HG03095 (cell line): ENCODE measurements at regions not wholly inside any gene's neighbourhood (a gene's known extent, or its start where the extent isn't known, plus 50 kb on each side); places are given as distances from the start of the nearest gene placed in this dataset.
"Not testable (repeated sequence)": the region's sequence is repeated elsewhere in the genome, so short reads cannot be mapped to it uniquely, and the experiment has no call there.

Experiments
- ATAC-seq: cut with Tn5 transposase; IDR thresholded peaks from one replicate; pipeline ENCODE4 v1.9.1; 2021; ENCODE audit warnings: moderate library complexity; ENCODE audit not compliant: unreplicated experiment

DNA sequence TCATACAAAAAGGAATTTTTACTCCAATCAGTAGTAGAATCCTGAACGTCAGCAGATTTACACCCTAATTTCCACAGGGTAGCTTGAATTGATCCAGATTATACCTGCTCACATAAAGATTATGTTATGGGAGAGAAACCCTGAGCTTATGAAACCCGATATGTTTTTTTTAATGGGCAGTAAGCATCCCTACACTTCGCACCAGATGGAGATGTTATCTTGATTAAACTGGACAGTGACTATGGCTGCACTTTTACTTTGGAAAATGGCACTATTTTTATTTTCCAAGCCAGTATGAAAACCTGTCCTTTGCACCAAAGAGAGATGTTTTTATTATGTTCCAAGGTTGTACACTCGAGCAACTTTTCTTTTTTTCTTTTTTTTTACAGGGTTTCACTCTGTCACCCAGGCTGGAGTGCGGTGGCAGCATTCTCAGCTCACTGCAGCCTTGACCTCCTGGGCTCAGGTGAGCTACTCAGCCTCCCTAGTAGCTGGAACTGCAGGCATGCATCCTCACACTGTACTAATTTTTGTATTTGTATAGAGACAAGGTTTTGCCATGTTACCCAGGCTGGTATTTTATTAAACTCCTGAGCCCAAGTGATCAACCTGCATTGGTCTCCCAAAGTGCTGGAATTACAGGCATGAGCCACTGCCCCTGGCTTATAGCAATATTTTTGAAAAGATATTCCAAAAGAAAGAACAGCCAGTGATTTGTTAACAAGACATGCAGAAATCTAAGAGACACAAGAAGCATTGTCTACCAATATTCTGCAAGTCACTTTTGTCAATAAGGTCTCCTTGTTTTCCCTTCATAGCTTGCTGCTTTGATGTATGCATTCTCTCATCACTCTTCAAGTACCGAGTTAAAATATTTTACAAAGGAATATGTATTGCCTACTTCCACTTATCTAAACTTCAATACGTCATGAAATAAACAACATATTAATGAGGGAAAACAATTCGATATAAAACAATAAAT, 1412.6 kb downstream of the ZPLD1 start:
- ATAC-seq = no peak

DNA sequence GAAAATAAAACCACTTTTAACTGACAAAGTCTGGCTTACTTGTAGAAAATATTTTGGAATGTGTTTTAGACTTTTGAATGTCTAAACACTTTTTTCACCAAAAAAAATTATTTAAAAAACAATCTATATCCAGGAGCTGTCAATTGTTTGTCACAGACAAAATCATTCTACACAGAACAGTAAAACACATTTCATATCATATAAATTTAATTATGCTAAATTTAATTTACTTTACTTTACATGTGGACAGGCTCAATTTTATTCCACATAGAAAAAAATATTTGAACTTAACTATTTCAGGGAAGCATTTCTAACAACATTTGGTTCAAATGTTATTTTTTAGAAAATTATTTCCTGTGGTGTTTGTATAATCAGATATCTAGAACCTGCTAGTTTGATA, 1417.0 kb downstream of the ZPLD1 start:
- ATAC-seq = no peak

DNA sequence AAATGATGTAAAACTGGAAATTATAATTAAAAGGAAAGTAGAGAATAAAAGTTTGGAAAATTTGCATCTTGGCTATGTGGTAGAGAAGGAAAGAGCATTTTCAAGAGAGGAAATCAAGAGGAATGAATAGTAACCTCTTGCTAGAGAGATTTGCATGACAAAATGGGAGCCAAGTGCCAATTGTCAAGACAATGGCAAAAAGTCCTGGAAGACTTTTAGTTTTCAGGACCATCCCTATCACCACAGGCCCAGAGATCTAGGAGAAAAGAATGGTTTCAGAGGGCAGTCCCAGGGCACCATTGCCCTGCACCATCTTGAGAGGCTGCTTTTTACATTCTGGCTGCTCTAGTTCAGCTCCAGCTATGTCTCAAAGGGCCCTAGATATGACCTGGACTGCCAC, 1427.6 kb downstream of the ZPLD1 start:
- ATAC-seq = no peak

DNA sequence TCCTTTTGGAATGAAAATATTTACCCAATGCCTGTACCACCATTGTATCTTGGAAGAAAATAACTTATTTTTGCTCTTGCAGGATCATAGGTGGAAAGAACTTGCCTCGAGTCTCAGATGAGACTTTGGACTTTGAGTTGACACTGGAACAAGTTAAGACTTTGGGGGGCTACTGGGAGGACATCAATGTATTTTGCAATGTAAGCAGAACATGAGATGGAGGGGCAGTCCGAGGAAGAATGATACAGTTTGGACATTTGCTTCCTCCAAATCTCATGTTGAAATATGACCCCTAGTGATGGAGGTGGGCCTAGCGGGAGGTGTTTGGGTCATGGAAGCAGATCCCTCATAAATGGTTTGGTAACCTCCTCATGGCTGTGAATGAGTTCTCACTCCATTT, 1428.6 kb downstream of the ZPLD1 start:
- no peak for ATAC-seq

DNA sequence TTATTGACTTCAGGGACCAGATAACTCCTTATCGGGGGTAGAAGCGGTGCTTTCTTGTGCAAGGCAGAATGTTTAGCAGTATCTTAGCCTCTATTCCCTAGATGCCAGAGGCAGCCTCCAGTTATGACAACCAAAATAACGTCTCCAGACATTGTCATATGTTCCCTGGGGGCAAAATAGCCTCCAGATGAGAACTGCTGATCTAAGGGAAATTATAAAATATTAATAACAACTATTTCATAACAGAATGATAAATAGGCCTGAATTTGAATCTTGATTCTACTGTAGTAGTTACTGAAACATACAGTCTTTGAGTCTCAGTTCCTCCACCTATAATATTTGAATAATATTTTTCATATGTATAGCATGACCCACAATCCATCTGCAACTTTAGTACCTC, 1431.3 kb downstream of the ZPLD1 start:
- no peak for ATAC-seq

DNA sequence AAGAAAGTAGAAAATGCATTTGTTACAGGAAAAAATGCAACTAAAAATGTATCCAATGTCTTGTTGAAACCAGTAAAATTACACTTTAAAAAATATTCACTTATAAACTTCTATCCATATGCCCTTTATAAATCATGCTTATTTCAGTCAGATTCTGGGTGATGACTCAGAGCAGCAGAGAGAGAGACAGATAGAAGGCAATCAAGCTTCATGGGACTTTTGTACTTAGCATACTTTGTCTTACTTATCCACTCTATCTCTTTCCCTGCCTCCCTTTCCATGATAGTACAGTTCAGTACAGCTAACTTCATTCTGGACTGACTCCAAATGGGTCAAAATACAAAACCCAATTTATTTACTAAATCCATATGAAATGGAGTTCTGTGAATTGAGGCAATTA, 1438.2 kb downstream of the ZPLD1 start:
- no peak for ATAC-seq

DNA sequence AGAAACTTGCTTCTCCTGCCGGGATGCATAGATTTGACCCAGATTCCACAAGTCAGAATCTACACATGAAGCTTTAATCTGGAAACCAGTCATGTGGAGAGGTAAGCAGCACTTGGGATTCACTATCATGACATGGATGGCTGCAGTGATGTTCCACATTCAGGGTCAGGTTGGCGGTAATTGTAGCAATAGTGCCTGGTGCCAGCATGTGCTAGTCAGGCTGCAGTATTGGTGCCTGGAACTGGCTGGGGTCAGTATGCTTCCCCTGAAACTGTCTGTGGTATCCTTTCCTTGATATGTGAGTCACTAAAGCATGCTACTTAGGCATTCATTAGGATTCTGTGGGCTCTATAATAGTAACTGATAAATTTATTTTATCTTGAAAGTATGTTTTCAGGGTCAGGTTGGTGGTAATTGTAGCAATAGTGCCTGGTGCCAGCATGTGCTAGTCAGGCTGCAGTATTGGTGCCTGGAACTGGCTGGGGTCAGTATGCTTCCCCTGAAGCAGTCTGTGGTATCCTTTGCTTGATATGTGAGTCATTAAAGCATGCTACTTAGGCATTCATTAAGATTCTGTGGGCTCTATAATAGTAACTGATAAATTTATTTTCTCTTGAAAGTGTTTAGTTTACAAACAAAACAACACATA, 1439.2 kb downstream of the ZPLD1 start:
- no peak for ATAC-seq

DNA sequence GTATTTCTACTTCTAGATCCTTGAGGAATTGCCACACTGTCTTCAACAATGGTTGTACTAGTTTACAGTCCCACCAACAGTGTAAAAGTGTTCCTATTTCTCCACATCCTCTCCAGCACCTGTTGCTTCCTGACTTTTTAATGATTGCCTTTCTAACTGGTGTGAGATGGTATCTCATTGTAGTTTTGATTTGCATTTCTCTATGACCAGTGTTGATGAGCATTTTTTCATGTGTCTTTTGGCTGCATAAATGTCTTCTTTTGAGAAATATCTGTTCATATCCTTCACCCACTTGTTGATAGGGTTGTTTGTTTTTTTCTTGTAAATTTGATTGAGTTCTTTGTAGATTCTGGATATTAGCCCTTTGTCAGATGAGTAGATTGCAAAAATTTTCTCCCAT, 1447.0 kb downstream of the ZPLD1 start:
- ATAC-seq = not testable (repeated sequence)

DNA sequence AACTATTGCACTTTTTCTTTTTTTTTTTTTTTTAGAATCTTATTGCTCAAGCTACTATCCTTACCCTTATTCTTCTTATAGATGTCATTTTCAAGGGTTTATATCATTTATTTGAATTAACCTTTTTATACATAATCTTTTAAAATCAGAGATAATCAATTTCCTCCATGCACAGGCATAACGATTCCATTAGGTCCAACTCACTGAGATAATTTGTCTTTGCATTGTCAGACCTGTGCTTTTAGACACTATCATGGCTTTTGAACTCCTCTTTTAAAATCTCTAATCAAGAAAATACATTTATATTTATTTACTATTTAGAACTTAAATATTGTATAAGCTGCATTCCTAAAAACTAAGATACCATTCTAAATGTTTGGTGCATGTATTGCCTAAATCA, 1454.9 kb downstream of the ZPLD1 start:
- ATAC-seq = no peak

DNA sequence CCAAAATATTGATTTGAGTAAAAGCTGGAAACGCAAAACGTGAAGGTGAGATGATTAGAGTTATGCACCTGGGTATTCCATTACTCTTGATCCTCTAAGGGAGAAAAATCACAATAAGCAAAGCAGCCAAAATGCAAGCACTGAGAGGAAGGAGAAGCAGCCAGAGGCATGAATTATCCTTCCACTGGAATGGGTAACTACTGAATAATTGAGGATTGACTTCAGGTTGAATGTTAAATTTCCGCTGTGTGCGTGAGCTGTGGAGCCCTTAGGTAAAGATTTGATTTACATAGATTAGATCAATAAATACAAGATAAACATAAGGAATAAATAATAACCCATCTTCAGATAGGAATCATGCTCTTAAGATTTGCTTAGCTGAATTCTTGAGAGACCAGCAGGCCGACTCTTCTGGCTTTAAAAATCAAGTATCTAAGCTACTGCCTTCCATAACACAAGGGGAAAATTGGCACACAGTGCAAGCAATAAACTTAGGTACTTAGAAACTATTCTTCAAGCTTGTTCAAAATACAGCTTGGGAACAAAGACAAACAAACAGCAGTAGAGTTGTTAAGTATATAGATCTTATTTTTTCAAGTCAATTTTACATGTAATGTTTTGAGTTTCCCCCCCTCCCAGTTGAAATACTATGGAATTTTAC, 1459.5 kb downstream of the ZPLD1 start:
- ATAC-seq = no peak

DNA sequence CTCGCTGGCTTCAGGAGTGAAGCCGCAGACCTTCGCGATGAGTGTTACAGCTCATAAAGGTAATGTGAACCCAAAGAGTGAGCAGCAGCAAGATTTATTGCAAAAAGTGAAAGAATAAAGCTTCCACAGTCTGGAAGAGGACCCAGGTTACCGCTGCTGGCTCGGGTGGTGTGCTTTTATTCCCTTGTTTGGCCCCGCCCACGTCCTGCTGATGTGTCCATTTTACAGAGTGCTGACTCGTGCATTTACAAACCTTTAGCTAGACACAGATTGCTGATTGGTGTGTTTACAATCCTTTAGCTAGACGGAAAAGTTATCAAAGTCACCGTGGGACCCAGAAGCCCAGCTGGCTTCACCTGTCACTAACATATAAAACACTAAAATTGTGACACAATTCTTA, 1464.5 kb downstream of the ZPLD1 start:
- ATAC-seq = no peak

DNA sequence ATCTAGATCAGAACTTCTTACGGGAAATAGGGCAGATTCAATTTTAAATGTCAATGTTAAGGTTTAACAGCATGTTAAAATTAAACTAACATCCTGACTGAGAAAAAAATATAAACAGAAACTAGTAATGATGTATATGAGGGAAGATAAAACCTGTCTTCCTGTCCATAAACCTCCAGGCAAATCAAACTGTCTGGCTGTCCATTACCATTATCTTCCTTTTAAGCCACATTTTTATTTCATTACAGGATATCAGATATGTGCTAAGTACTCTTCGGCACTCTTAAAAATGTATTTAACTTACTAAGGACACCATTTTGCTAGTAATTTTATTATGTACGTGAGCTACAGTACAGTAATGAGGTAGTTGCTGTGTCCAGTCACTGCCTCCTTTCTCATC, 1461.7 kb upstream of the ALCAM start:
- no peak for ATAC-seq

DNA sequence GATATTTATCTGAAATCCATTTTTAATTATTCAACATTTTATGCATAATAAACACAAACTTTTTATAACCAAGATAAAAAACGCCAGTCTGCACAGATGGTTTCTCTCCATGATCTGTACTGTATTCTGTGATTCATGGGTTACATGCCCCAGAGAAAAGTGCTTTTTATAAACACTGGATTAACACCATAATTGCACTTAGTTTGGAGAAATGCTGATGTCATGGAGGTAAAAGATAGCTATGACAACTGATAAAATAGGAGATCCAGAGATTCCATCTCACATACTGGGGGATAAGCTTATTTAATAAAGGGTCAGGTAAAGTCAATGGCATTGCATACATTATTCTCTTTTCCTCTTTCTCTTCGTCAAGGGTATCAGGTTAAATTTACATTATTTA, 1460.4 kb upstream of the ALCAM start:
- no peak for ATAC-seq

DNA sequence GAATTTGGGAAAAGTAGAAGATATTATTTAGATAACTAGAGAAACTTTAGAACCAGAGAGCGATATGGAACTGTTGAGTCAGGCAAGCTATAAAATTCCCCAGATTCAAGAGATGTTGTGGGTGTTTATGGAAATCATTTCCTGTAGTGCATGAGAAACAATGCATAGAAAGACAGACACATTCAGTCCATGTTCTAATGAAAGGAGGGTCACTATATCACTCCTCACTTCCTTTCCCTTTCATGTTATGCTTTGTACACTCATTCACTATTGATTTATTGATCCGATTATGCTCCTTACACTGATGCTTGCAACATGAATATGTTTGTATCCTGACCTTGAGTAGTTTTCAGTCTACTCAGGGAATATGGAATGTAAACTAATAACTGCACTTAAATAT, 1459.9 kb upstream of the ALCAM start:
- no peak for ATAC-seq

DNA sequence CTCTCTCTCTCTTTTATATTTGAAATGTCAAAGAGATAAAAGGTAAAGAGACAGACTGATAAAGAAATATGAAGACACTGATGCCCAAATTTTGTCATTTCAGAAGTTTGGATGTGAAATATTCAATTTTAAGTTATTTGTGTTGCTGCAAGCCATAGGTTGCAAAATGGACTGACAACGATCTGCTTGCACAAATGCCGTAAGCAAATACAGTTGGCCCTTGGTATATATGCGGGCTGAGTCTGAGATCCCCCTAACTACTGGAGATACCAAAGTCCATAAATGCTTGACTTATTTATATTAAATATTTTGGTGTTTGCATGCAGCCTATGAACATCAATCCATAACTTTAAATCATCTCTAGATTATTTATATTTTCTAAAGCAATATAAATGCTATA, 1459.1 kb upstream of the ALCAM start:
- ATAC-seq = no peak

DNA sequence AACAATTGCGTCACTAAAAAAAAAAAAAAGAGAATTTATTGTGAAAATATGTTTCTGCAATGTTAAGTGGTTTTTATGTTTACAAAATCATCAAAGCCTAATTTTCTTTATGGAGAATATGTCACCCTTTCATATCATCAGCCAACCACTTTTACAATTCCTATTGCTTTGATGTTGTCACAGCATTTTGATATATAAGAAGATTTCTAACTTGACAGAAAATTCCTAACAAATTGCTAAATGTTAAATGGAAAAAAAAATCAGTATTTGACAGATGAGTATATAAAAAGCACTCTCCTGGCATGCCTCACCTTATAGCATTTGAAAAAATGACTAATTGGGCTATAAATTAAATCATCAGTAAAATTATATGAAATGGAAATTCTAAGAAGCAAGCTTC, 1457.3 kb upstream of the ALCAM start:
- no peak for ATAC-seq

DNA sequence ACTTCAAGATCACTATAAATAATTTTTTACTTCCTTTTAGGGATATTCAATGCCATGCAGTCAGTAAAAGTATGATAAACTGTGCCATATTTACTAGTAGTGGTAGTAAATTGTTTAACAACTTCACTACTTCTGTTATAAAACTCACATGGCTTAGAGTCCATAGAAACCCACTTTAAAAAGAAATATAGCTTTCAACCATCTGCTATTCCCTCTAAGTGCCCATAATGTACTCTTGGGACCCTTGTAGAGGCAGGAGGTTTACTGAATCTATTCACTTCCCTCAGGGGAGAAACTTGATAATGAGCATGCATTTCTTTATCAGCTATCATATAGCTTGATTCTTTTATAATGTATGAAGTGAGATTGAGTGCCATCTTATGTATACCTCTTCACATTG, 1448.4 kb upstream of the ALCAM start:
- ATAC-seq = no peak

DNA sequence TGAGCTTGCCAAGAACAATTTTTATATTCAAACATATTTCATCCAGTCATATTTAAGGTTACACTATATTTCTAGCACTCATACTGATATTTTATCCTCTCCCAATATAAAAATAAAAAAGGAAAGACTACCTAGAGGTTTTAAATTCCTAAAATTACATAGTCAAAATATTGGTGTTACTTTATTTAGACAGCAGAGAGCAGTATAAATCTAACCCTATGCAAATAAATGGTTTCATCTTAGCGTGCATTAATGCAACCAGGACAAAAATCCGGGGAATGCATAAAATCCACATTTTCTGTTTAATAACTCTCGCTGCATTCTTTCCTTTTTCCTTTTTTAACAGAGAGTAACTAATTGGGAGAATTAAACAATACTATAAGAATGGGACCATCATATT, 1447.4 kb upstream of the ALCAM start:
- no peak for ATAC-seq

DNA sequence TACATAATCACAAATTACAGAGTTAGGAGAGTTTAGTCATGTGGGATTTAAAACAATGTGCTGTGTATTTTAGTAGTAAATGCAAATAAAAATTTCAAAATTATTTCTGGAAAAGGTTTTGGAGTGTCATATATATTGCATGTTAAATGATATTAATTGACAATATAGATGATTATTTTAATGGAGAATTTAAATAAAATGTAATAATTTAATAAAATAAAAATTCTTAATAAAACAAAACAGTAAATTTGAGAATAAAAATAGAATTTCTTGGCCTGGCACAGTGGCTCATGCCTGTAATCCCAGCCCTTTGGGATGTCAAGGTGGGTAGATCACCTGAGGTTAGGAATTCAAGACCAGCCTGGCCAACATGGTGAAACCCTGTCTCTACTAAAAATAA, 1442.8 kb upstream of the ALCAM start:
- no peak for ATAC-seq

DNA sequence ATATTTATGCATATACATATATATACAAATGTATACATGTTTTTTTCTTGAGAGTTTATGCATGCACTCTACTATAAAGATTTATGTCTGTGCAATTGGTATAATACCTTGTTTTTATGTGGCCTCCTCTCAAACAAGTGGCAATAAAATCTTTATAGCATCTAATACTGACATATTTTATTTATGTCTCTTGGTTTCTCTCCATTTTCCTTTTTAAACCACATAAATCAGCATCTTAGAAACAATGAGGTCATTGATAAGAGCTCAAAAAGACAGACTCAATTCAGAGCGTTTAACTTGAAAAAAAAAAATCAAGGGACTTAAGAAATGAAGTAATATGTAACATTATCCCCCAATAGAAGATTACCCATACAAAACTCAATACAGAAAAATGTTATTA, 1442.2 kb upstream of the ALCAM start:
- ATAC-seq = no peak

DNA sequence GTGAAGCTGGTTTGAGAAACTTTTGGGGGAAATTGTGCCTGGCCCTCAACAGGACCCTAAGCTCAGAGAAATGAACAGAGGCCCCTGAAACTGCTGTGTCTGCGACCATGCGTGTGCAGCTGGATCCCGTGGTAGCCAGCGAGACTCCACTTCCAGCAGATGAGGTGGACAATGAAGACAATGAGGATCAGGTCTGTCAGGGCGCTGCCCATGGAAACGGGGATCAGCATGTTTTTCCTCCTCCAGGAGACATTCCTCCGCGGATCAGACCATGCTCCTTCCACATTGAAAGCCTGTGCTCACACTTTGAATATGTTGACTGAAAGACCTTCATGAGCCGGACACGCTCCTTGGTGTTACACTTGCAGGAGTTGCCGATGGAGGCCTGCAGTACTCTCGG, 1439.8 kb upstream of the ALCAM start:
- ATAC-seq = no peak

DNA sequence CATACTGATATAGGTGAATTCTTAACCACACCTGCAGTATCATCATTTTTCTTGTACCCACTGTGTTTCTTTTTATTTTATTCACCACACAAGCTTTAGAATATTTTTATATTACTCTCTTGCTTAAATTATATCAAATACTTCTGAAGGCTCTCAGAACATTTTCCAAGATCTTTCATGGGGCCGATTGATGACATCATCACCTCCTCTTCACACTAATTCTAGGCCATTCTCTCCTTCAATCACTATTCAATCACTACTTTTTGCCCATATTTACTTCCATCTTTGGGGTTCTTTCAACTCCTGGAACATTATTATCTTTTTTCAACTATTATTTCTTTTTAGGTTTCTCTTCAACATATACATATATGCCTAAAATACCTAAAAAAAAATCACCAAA, 1438.8 kb upstream of the ALCAM start:
- ATAC-seq = no peak
